B cell (primary cell): ENCODE measurements at regions not wholly inside any gene's neighbourhood (a gene's known extent, or its start where the extent isn't known, plus 50 kb on each side); places are given as distances from the start of the nearest gene placed in this dataset.

Experiments used
- ATAC-seq: fragments of 200-7000 bp; cut with Tn5 transposase; one replicate; pipeline ENCODE4 v1.10.0; 2021; ENCODE audit warnings: low read depth, mild to moderate bottlenecking, moderate number of reproducible peaks, moderate library complexity
- CTCF ChIA-PET: fragments of 350-600 bp; sonication (Branson Sonifier 250); formaldehyde crosslinking; loops from one replicate; lab custom pipeline; 2021; ENCODE audit warnings: antibody characterized with exemption, inconsistent platforms; lab: Charles Lee
- POLR2A ChIA-PET: fragments of 350-600 bp; sonication (Branson Sonifier 250); formaldehyde crosslinking; loops from one replicate; lab custom pipeline; 2021; ENCODE audit warnings: antibody characterized with exemption; lab: Charles Lee
- DNase-seq: peaks from one replicate; pipeline ENCODE4 v3.0.0; 2013
- H2AFZ ChIP-seq: 2 replicates; pipeline ENCODE4 v1.6.1; 2012; ENCODE audit warnings: mild to moderate bottlenecking, low read depth, low read length; ENCODE audit not compliant: insufficient read depth, poor library complexity, severe bottlenecking
- H3K27ac ChIP-seq, 2 donors: 1 replicate in 1 of 2; 2 replicates in 1 of 2; pipeline ENCODE4 v1.5.1; 2012 to 2013; ENCODE audit warnings: low read length in 2 of 2, mild to moderate bottlenecking in 2 of 2, moderate library complexity in 1 of 2
- H3K27me3 ChIP-seq, 4 experiments: fragments of 200-600 bp in 1 of 4; sonication (generic) in 1 of 4; replicated peaks in 1 of 4; 1 replicate in 2 of 4; 2 replicates in 2 of 4; pipeline versions ENCODE4 v1.6.1 to v1.7.0; 2013 to 2016; ENCODE audit warnings: low read length in 3 of 4, mild to moderate bottlenecking in 2 of 4, mixed read lengths in 1 of 4, moderate library complexity in 1 of 4; ENCODE audit not compliant: insufficient read depth in 4 of 4, control insufficient read depth in 3 of 4; ENCODE audit errors: control extremely low read depth in 1 of 4
- H3K36me3 ChIP-seq, 2 experiments: replicated peaks in 1 of 2; 1 replicate in 1 of 2; 2 replicates in 1 of 2; pipeline versions ENCODE4 v1.6.1 to v1.7.1; 2013; ENCODE audit warnings: low read length in 1 of 2; ENCODE audit not compliant: insufficient read depth in 2 of 2, control insufficient read depth in 1 of 2; ENCODE audit errors: control extremely low read depth in 1 of 2, extremely low read depth in 1 of 2
- H3K4me1 ChIP-seq, 2 donors: fragments of 200-600 bp in 1 of 2; sonication (generic) in 1 of 2; 1 replicate in 1 of 2; 2 replicates in 1 of 2; pipeline versions ENCODE4 v1.5.1 to v1.6.1; 2013 to 2017; ENCODE audit warnings: low read length in 2 of 2; ENCODE audit not compliant: control insufficient read depth in 2 of 2, insufficient read depth in 2 of 2
- H3K4me2 ChIP-seq: replicated peaks from 2 replicates; pipeline ENCODE3; 2012; ENCODE audit warnings: mild to moderate bottlenecking, low read depth, low read length; ENCODE audit not compliant: poor library complexity, severe bottlenecking
- H3K4me3 ChIP-seq, 5 experiments: fragments of 200-600 bp in 1 of 5; sonication (generic) in 1 of 5; 1 replicate in 3 of 5; 2 replicates in 2 of 5; pipeline versions ENCODE4 v1.5.1 to v1.7.0; 2011 to 2016; ENCODE audit warnings: low read length in 4 of 5, mild to moderate bottlenecking in 4 of 5, low read depth in 2 of 5, control low read depth in 1 of 5, moderate library complexity in 1 of 5; ENCODE audit not compliant: insufficient read depth in 1 of 5; ENCODE audit errors: control extremely low read depth in 1 of 5, extremely low read depth in 1 of 5
- H3K79me2 ChIP-seq: fragments of 200-600 bp; sonication (generic); one replicate; pipeline ENCODE4 v1.6.0; 2016; ENCODE audit warnings: low read length; ENCODE audit not compliant: control insufficient read depth, insufficient read depth
- H3K9ac ChIP-seq: fragments of 200-600 bp; sonication (generic); 2 replicates; pipeline ENCODE4 v1.6.1; 2017; ENCODE audit warnings: mild to moderate bottlenecking, low read length, moderate library complexity
- H3K9me3 ChIP-seq, 3 donors: one replicate each; pipeline versions ENCODE4 v1.6.1 to v1.7.1; 2013; ENCODE audit warnings: low read length in 2 of 3; ENCODE audit not compliant: control insufficient read depth in 2 of 3, insufficient read depth in 1 of 3; ENCODE audit errors: control extremely low read depth in 1 of 3
- H4K20me1 ChIP-seq: 2 replicates; pipeline ENCODE4 v1.6.0; 2012; ENCODE audit warnings: mild to moderate bottlenecking, low read length; ENCODE audit not compliant: insufficient read depth, control insufficient read depth, poor library complexity, severe bottlenecking
- H3K27ac Mint-ChIP-seq: one replicate; pipeline ENCODE4 v1.8.0; 2021; ENCODE audit warnings: mixed read lengths
- H3K27me3 Mint-ChIP-seq: one replicate; pipeline ENCODE4 v1.8.0; 2021; ENCODE audit warnings: mixed read lengths
- H3K4me1 Mint-ChIP-seq: one replicate; pipeline ENCODE4 v1.8.0; 2021; ENCODE audit warnings: mixed read lengths
- H3K4me3 Mint-ChIP-seq: one replicate; pipeline ENCODE4 v1.8.0; 2021; ENCODE audit warnings: mixed read lengths
- H3K9me3 Mint-ChIP-seq: one replicate; pipeline ENCODE4 v1.8.0; 2022; ENCODE audit warnings: mixed read lengths; ENCODE audit not compliant: insufficient read depth
- EZH2 ChIP-seq: IDR thresholded peaks from 2 replicates; pipeline ENCODE4 v1.6.1; 2012; ENCODE audit warnings: borderline replicate concordance, low read depth, mild to moderate bottlenecking, moderate library complexity, low read length; ENCODE audit not compliant: insufficient read depth, poor library complexity, severe bottlenecking
- WGBS: methylation state at CpG from one replicate; pipeline ENCODE4 v1.1.5; 2013; ENCODE audit warnings: missing lambda C conversion rate; ENCODE audit not compliant: insufficient coverage; 5-methylcytosine and 5-hydroxymethylcytosine counted together
- intact Hi-C: fragments of 100-400 bp; cut with micrococcal nuclease; formaldehyde crosslinking; loops from one replicate; pipeline ENCODE4 v1.10.0; 2022
- TF ChIP-seq, protein P1 (sequence below): fragments of 200-600 bp; IDR thresholded peaks from one replicate; pipeline ENCODE4 v1.8.0; 2022; ENCODE audit warnings: antibody characterized with exemption, mild to moderate bottlenecking

DNA sequence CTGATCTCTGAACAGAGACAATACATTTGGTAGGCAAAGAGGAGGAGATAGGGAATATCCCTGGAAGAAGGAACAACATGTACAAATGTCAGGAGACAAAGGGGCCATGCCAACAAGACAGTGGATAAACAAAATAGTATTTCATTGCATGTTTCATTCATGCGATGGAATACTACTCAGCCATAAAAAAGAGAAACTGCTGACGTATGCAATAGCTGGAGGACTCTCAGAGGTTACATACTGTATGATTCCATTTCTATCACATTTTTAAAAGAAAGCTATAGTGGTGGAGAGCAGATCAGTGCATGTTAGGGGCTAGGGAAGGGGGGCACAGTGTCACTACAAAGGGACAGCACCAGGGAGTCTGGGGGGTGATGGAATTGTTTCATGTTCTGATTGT, 572.9 kb upstream of the CADM1 start:
- Mint-ChIP-seq H3K4me1 (no peaks in the 10 kb centered on the region), H3K27me3 (peaks cover 11% of the 10 kb centered on the region), H3K4me3 (no peak overlapping the region), H3K9me3 (peaks cover 8% of the 10 kb centered on the region), H3K27ac (no peak overlapping the region)
- TF ChIP-seq, protein P1, sequence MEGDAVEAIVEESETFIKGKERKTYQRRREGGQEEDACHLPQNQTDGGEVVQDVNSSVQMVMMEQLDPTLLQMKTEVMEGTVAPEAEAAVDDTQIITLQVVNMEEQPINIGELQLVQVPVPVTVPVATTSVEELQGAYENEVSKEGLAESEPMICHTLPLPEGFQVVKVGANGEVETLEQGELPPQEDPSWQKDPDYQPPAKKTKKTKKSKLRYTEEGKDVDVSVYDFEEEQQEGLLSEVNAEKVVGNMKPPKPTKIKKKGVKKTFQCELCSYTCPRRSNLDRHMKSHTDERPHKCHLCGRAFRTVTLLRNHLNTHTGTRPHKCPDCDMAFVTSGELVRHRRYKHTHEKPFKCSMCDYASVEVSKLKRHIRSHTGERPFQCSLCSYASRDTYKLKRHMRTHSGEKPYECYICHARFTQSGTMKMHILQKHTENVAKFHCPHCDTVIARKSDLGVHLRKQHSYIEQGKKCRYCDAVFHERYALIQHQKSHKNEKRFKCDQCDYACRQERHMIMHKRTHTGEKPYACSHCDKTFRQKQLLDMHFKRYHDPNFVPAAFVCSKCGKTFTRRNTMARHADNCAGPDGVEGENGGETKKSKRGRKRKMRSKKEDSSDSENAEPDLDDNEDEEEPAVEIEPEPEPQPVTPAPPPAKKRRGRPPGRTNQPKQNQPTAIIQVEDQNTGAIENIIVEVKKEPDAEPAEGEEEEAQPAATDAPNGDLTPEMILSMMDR = no peak
- TF ChIP-seq EZH2 = no peak
- no peaks in the 10 kb centered on the region for H3K4me1 ChIP-seq
- WGBS = 100% methylated on average over 1 of the region's 2 CpGs
- intact Hi-C loops = no loop called here
- no peak overlapping the region for H3K4me2 ChIP-seq
- no peak overlapping the region for H3K27ac ChIP-seq
- H2AFZ ChIP-seq = no peak overlapping the region
- DNase-seq = no peak
- peaks cover 0 to 2% (median 0%) of the 10 kb centered on the region in 4 experiments for H3K27me3 ChIP-seq
- no peak overlapping the region for H3K9ac ChIP-seq
- ChIA-PET POLR2A (no interaction called here), CTCF (no interaction called here)
- no peaks in the 10 kb centered on the region for H3K79me2 ChIP-seq
- peaks cover 0 to 11% (median 0%) of the 10 kb centered on the region in 3 donors for H3K9me3 ChIP-seq
- no peaks in the 10 kb centered on the region for H4K20me1 ChIP-seq
- ATAC-seq = no peak
- H3K36me3 ChIP-seq = no peaks in the 10 kb centered on the region
- no peak overlapping the region for H3K4me3 ChIP-seq

DNA sequence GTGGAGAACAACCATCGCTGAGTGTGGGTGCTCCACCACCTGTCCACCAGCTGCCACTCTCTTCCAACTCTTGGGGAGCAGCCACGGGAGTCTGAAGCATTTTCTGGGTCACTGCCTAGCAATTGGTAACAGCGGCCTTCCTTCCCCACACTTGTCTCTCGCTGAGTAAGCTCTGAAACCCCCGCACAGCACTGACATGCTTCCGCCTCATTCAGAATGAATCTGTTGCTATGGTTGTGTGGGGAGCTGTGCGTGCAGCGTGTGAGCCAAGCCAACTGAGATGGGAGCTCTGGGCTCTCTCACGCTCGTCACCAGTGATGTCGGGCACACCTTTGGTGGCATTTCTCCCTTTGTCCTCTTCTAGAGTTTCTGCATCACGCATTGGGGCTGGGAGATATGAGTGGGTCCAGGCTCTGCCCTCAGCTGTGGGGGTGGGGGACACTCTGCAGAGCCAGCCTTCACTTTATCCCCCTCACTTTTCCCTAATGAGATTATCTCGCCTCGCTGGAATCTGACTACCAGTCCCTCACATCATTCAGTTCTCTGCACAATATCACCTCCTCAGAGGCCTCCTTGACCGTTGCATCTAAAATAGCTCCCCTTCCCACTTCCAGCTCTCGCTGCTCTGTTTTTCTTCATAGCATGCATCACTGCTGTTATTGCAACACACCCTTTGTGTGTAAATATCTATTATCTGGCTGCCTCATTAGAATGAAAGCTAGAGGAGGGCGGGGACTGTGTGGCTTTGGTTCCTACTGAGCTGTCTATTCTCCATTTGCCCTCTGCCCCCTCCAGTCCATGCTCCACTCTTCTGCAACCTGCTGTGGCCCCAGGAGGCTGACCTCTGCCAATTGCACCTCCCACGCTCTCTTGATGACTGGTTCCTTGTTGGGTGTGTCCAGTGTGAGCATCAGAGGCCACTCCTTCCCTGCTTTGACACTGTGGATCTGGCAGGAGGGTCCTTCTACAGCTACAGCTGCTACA, 569.9 kb upstream of the CADM1 start:
- intact Hi-C loops = no loop called here

More for the DNA sequence above, 569.9 kb upstream of the CADM1 start:
- H3K4me2 ChIP-seq = no peak overlapping the region
- Mint-ChIP-seq H3K27ac (no peak overlapping the region), H3K9me3 (peaks cover 4% of the 10 kb centered on the region), H3K27me3 (peaks cover 10% of the 10 kb centered on the region), H3K4me1 (no peaks in the 10 kb centered on the region), H3K4me3 (no peak overlapping the region)
- peaks cover 0 to 11% (median 0%) of the 10 kb centered on the region in 3 donors for H3K9me3 ChIP-seq
- no peaks in the 10 kb centered on the region for H3K4me1 ChIP-seq
- DNase-seq (no peak), ATAC-seq (no peak)
- H3K27ac ChIP-seq = no peak overlapping the region
- peaks cover 0 to 2% (median 0%) of the 10 kb centered on the region in 4 experiments for H3K27me3 ChIP-seq
- no peak overlapping the region for H3K9ac ChIP-seq
- no peaks in the 10 kb centered on the region for H3K36me3 ChIP-seq
- ChIA-PET POLR2A (no interaction called here), CTCF (no interaction called here)
- TF ChIP-seq, protein P1 = no peak
- no peak for TF ChIP-seq EZH2
- 69% methylated on average over 13 of the region's 18 CpGs for WGBS
- H3K4me3 ChIP-seq = no peak overlapping the region
- H2AFZ ChIP-seq = no peak overlapping the region
- H3K79me2 ChIP-seq = no peaks in the 10 kb centered on the region
- no peaks in the 10 kb centered on the region for H4K20me1 ChIP-seq
